ENCODE measurements at regions not wholly inside any gene's neighbourhood (a gene's known extent, or its start where the extent isn't known, plus 50 kb on each side); places are given as distances from the start of the nearest gene placed in this dataset.

GRCh38 chr4:127069675-127070074, 563.1 kb upstream of the INTU start:
- TF ChIP-seq CTCF (IDR thresholded peaks at IDR 0.05), result no peak
- no peak for TF ChIP-seq EZH2 (IDR thresholded peaks at IDR 0.05; ENCODE audit: borderline replicate concordance, insufficient read depth, low read depth, low read length, poor library complexity, severe bottlenecking)

Measured in B cell (primary cell).